HEK293T (cell line): ENCODE measurements at regions not wholly inside any gene's neighbourhood (a gene's known extent, or its start where the extent isn't known, plus 50 kb on each side); places are given as distances from the start of the nearest gene placed in this dataset.

Experiments used
- BHLHE40 ChIP-seq: fragments of 450-650 bp; IDR thresholded peaks from 2 replicates; pipeline ENCODE4 v1.6.1; 2016; ENCODE audit warnings: mild to moderate bottlenecking, moderate library complexity, borderline replicate concordance
- ELF4 ChIP-seq: fragments of 450-650 bp; IDR thresholded peaks from 2 replicates; pipeline ENCODE4 v1.6.1; 2017; ENCODE audit warnings: antibody characterized with exemption
- FOXA1 ChIP-seq: fragments of 450-650 bp; IDR thresholded peaks from 2 replicates; pipeline ENCODE4 v1.6.1; 2016; ENCODE audit warnings: mild to moderate bottlenecking
- FOXM1 ChIP-seq: fragments of 450-650 bp; IDR thresholded peaks from 2 replicates; pipeline ENCODE4 v1.6.1; 2017; ENCODE audit warnings: mild to moderate bottlenecking, borderline replicate concordance
- SP1 ChIP-seq: fragments of 450-650 bp; IDR thresholded peaks from 2 replicates; pipeline ENCODE4 v1.6.1; 2017
- SUZ12 ChIP-seq: fragments of 450-650 bp; IDR thresholded peaks from 2 replicates; pipeline ENCODE4 v1.6.1; 2016; ENCODE audit warnings: mild to moderate bottlenecking
- TARDBP ChIP-seq: fragments of 450-650 bp; IDR thresholded peaks from 2 replicates; pipeline ENCODE4 v1.6.1; 2016
- TF ChIP-seq, protein P1 (sequence below): fragments of 450-650 bp; IDR thresholded peaks from 2 replicates; pipeline ENCODE4 v1.6.1; 2016

DNA sequence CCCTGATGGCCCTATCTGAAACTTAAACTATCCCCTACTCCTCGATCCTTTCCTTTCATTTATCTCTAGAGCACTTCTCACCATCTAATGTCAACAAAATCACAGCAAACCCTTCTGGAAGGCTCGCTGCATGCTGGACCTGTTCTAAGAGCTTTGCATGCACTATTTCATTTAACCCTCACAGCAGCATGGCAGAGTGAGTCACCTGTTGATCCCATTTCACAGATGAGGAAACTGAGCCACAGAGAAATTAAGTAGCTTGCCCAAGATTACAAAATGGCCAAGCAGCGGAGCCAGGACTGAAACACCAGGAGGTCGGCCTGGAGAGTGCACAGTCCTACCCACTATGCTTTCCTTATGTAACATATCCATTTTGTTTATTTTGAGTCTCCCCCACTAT is 93.1 kb downstream of the ZNF622 start:
- TF ChIP-seq BHLHE40 (no peak), SUZ12 (no peak), FOXA1 (no peak), ELF4 (no peak), FOXM1 (no peak), TARDBP (no peak), SP1 (no peak)
- TF ChIP-seq, protein P1, sequence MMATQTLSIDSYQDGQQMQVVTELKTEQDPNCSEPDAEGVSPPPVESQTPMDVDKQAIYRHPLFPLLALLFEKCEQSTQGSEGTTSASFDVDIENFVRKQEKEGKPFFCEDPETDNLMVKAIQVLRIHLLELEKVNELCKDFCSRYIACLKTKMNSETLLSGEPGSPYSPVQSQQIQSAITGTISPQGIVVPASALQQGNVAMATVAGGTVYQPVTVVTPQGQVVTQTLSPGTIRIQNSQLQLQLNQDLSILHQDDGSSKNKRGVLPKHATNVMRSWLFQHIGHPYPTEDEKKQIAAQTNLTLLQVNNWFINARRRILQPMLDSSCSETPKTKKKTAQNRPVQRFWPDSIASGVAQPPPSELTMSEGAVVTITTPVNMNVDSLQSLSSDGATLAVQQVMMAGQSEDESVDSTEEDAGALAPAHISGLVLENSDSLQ = no peak
